Testis (tissue), 2 donors: ENCODE measurements at regions not wholly inside any gene's neighbourhood (a gene's known extent, or its start where the extent isn't known, plus 50 kb on each side); places are given as distances from the start of the nearest gene placed in this dataset.

Experiments
- POLR2A ChIP-seq: fragments of 450-650 bp; IDR thresholded peaks from one replicate; pipeline ENCODE4 v1.6.1; 2017; ENCODE audit warnings: antibody characterized with exemption, mild to moderate bottlenecking, moderate library complexity
- TF ChIP-seq, protein P1 (sequence below), 3 experiments: fragments of 450-650 bp in 2 of 3; fragments of 200-600 bp in 1 of 3; sonication (generic) in 1 of 3; IDR thresholded peaks; one replicate each; pipeline ENCODE4 v1.5.1; 2016 to 2019; ENCODE audit warnings: antibody characterized with exemption in 3 of 3, mild to moderate bottlenecking in 2 of 3, moderate library complexity in 1 of 3

DNA sequence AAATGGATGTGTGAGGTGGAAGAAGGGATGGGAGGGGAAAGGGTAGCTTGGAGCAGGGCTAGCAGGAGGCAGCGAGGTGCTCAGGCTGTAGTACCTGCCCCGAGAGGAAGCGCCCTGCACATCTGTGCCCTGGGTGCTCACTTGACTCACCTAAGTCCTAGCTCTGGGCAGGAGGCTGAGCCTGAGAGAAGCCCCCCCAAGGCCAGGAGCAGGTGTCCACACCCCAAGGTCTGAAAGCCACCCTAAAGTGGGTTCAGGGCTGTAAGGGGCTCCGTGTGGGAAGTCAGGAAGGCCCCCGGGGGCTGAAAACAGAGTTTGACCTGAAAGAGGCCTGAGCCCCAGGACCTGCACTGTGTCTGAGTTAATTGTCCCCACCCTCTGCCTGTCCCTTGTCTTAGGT lies 95.8 kb upstream of the PODXL start:
- TF ChIP-seq, protein P1, sequence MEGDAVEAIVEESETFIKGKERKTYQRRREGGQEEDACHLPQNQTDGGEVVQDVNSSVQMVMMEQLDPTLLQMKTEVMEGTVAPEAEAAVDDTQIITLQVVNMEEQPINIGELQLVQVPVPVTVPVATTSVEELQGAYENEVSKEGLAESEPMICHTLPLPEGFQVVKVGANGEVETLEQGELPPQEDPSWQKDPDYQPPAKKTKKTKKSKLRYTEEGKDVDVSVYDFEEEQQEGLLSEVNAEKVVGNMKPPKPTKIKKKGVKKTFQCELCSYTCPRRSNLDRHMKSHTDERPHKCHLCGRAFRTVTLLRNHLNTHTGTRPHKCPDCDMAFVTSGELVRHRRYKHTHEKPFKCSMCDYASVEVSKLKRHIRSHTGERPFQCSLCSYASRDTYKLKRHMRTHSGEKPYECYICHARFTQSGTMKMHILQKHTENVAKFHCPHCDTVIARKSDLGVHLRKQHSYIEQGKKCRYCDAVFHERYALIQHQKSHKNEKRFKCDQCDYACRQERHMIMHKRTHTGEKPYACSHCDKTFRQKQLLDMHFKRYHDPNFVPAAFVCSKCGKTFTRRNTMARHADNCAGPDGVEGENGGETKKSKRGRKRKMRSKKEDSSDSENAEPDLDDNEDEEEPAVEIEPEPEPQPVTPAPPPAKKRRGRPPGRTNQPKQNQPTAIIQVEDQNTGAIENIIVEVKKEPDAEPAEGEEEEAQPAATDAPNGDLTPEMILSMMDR (IDR thresholded peaks at IDR 0.05), result no peak
- TF ChIP-seq POLR2A, result no peak
